AG04449 (cell line): ENCODE measurements at regions not wholly inside any gene's neighbourhood (a gene's known extent, or its start where the extent isn't known, plus 50 kb on each side); places are given as distances from the start of the nearest gene placed in this dataset.

Experiments
- CTCF ChIA-PET: fragments of 350-600 bp; formaldehyde crosslinking; extraction: SDS; loops from one replicate; lab custom pipeline; 2021; ENCODE audit warnings: antibody characterized with exemption; lab: Yijun Ruan, JAX
- POLR2A ChIA-PET: fragments of 400-600, 350-600 bp; formaldehyde crosslinking; extraction: SDS; loops from one replicate; lab custom pipeline; 2020; ENCODE audit warnings: antibody characterized with exemption, inconsistent platforms; lab: Yijun Ruan, JAX
- DNase-seq: peaks from one replicate; pipeline ENCODE4 v3.0.0-alpha.2; 2010; ENCODE audit warnings: low read depth, low spot score
- H3K4me3 ChIP-seq: 2 replicates; pipeline ENCODE4 v1.5.1; 2011; ENCODE audit warnings: low read depth, mild to moderate bottlenecking, control low read depth, low read length
- CTCF ChIP-seq: IDR thresholded peaks from one replicate; pipeline ENCODE4 v1.5.1; 2011; ENCODE audit warnings: mild to moderate bottlenecking, moderate library complexity, low read length, control low read depth, inconsistent platforms; ENCODE audit not compliant: insufficient read depth; ENCODE audit errors: missing control alignments

DNA sequence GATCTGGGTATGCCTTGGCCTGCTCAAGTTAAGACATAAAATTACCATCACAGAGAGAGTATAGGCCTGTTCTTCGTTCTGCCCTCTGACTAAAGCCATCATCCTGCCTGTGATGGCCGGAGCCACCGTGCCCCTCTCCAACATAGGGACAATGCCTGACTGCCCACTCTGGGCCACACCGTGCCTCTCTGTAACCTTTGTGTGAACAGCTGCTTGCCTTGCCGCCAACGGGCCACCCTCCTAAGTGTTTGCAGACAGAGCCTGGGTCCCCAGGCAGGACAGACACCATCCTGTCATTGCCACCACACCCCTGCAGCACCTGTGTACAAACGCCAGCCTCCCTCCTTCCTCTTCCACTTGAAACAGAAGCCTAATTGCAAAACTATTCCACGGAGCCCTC, 298.7 kb upstream of the TENM3 start:
- CTCF ChIA-PET = no interaction called here
- POLR2A ChIA-PET = no interaction called here
- no peak overlapping the region for H3K4me3 ChIP-seq
- TF ChIP-seq CTCF = no peak
- DNase-seq = no peak

- no peak overlapping the region for H3K4me3 ChIP-seq
- POLR2A ChIA-PET = no interaction called here
- no peak for DNase-seq
- no peak for TF ChIP-seq CTCF
- CTCF ChIA-PET = no interaction called here
These were observed 296.3 kb upstream of the TENM3 start for GRCh38 chr4:181946902-181947301.

DNA sequence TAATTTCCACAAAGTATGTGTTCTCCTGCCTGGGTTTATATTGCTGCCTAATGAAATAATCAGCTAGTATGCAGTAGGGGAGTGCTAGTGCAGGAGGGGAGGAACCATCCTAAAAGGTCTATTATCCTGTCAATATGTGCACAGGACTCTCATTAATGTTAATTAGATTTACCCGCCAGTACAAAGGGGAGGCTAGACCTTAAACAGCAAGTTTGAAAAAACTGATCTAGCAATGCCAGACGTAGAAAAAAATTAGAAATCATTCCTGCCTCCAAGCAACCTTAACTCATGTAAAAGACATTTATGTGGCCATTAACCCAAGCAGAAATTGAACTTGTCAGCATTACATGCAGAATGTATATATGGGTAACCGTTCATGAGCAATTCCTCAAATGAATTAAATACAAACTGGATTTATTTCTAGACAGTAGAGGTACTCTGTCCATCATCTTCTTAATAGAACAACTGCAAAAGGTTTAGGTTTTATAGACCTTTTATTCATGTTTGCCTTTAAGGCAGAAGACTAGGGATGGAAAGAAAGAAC, 294.3 kb upstream of the TENM3 start:
- TF ChIP-seq CTCF = no peak
- POLR2A ChIA-PET = no interaction called here
- no peak for DNase-seq
- CTCF ChIA-PET = no interaction called here
- H3K4me3 ChIP-seq = no peak overlapping the region

GRCh38 chr4:181949704-181950312, 293.4 kb upstream of the TENM3 start:
- no peak for DNase-seq
- H3K4me3 ChIP-seq = no peak overlapping the region
- TF ChIP-seq CTCF = no peak
- ChIA-PET POLR2A (no interaction called here), CTCF (no interaction called here)

DNA sequence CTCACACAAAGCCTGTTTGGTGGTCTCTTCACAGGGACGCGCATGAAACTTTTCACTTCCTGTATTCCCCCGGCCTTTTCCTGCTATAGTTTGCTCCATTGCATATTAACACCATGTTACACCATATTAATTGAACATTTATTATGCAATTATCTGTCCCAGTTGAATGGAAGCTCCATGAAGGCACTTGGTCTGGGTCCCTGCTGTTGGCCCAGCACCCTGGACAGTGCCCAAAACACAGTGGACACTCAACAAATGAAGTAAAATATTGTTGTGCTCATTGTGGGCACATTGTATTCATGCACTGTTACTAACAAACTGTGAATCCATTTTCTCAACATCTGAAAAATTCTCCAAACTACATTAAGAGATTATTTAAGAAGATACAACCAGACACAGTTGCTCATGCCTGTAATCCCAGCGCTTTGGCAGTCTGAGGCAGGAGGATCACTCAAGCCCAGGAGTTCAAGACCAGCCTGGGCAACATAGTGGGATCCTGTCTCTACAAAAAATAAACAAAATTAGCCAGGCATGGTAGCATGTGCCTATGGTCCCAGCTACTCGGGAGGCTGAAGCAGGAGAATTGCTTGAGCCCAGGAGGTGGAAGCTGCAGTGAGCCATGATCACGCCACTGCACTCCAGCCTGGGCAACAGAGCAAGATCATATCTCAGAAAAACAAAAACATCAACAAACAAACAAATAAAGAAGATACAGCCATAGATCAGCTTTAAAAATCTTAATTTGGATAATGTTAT, 292.7 kb upstream of the TENM3 start:
- POLR2A ChIA-PET = no interaction called here
- no peak for DNase-seq
- no peak overlapping the region for H3K4me3 ChIP-seq
- no peak for TF ChIP-seq CTCF
- CTCF ChIA-PET = interaction anchor here (1.9 kb wide), 1 partner anchor 10 kb away, joined by 10 read pairs; no protein-coding TSS in a partner anchor

- POLR2A ChIA-PET = no interaction called here
- CTCF ChIA-PET = interaction anchor here (0.8 to 1.9 kb wide), 2 partner anchors 8 to 11 kb away, joined by 4 to 10 read pairs; no protein-coding TSS in a partner anchor
These were observed 291.9 kb upstream of the TENM3 start for GRCh38 chr4:181951265-181951664.

More at GRCh38 chr4:181951265-181951664, 291.9 kb upstream of the TENM3 start:
- no peak for DNase-seq
- no peak for TF ChIP-seq CTCF
- H3K4me3 ChIP-seq = no peak overlapping the region
